GM20431 (cell line): ENCODE measurements at regions not wholly inside any gene's neighbourhood (a gene's known extent, or its start where the extent isn't known, plus 50 kb on each side); places are given as distances from the start of the nearest gene placed in this dataset.

ENCODE experiments used
- in situ Hi-C: fragments of 300-500 bp; cut with MseI, MboI; formaldehyde crosslinking; loops from one replicate; pipeline ENCODE4 v1.15.0; 2020; ENCODE audit warnings: low sequenced_read_pairs; ENCODE audit not compliant: unreplicated experiment

- in situ Hi-C loops = no loop called here
These were observed 1504.8 kb downstream of the BRD1 start for GRCh38 chr22:48322907-48323306.

GRCh38 chr22:48321986-48322545 lies 1505.6 kb downstream of the BRD1 start:
- in situ Hi-C loops = no loop called here

GRCh38 chr22:48320683-48321451 lies 1506.8 kb downstream of the BRD1 start:
- in situ Hi-C loops = no loop called here

GRCh38 chr22:48320048-48320682 lies 1507.5 kb downstream of the BRD1 start:
- in situ Hi-C loops = no loop called here

GRCh38 chr22:48319321-48320047 lies 1508.2 kb downstream of the BRD1 start:
- in situ Hi-C loops = no loop called here

GRCh38 chr22:48318575-48319320 lies 1508.9 kb downstream of the BRD1 start:
- in situ Hi-C loops = no loop called here

- in situ Hi-C loops = no loop called here
These were observed 1509.5 kb downstream of the BRD1 start for GRCh38 chr22:48318173-48318572.

GRCh38 chr22:48316257-48317250 lies 1511.1 kb downstream of the BRD1 start:
- in situ Hi-C loops = no loop called here

GRCh38 chr22:48315439-48316256 lies 1512.0 kb downstream of the BRD1 start:
- in situ Hi-C loops = no loop called here

GRCh38 chr22:48314073-48314472 lies 1513.6 kb downstream of the BRD1 start:
- in situ Hi-C loops = no loop called here

- in situ Hi-C loops = no loop called here
These were observed 1514.4 kb downstream of the BRD1 start for GRCh38 chr22:48313175-48313830.

GRCh38 chr22:48310740-48311139 lies 1516.9 kb downstream of the BRD1 start:
- in situ Hi-C loops = no loop called here

- in situ Hi-C loops = no loop called here
These were observed 1517.4 kb downstream of the BRD1 start for GRCh38 chr22:48310289-48310688.

GRCh38 chr22:48309836-48310235 lies 1517.8 kb downstream of the BRD1 start:
- in situ Hi-C loops = no loop called here

GRCh38 chr22:48309115-48309705 lies 1518.5 kb downstream of the BRD1 start:
- in situ Hi-C loops = no loop called here

- in situ Hi-C loops = no loop called here
These were observed 1519.7 kb downstream of the BRD1 start for GRCh38 chr22:48307931-48308330.

GRCh38 chr22:48306785-48307510 lies 1520.7 kb downstream of the BRD1 start:
- in situ Hi-C loops = no loop called here
